ENCODE measurements at regions not wholly inside any gene's neighbourhood (a gene's known extent, or its start where the extent isn't known, plus 50 kb on each side); places are given as distances from the start of the nearest gene placed in this dataset.

DNA sequence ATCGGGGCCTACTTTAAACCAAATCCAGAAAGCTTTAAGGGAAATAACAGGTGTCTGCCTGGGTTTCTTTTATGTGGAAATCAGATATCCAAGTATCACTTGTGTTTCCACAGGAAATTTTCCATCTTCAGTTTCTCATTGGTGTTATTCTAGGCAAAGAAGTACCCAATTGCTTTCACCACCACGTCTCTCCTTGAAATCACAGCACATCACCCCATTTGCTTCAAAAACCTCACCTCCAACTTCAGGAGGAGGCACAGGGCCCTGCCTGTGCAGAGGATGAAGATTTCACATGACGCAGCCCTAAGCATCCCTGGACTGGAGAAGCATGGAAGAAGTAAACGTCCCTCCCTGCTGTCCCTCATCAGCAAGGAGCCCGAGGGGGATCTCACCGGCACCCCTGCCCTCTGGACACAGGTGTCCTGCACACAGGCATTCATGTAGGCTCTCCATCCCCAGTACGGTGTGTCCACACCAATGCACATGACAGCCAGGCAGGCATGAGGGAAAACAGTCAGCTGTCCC, 182.3 kb downstream of the TBXT start:
- DNase-seq, result no peak

DNA sequence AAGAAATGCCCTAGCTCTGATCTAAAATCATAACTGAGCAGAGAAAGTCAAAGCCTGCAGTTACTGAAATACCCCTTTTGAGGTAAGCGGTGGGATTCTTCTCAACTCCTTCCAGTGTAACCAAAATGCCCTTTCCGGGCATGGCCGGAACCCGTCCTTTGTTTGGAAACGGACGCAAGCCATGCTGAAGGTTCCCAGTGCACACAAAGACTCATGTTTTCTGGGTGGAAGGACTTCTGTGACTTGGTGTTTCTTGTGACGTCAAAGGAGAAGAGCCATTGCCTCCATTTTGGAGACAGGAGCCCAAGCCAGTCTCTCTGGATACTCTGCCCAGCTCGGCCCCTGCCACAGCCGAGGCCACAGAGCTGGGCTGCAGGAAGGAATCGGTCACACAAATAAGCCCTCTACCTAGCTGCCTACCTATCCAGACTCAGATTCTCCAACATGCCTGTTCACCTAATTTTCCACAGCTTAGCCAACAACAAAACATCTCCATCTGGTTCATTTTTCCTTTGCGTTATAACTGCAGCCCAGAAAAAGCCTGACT, 182.8 kb downstream of the TBXT start:
- DNase-seq, result no peak

DNA sequence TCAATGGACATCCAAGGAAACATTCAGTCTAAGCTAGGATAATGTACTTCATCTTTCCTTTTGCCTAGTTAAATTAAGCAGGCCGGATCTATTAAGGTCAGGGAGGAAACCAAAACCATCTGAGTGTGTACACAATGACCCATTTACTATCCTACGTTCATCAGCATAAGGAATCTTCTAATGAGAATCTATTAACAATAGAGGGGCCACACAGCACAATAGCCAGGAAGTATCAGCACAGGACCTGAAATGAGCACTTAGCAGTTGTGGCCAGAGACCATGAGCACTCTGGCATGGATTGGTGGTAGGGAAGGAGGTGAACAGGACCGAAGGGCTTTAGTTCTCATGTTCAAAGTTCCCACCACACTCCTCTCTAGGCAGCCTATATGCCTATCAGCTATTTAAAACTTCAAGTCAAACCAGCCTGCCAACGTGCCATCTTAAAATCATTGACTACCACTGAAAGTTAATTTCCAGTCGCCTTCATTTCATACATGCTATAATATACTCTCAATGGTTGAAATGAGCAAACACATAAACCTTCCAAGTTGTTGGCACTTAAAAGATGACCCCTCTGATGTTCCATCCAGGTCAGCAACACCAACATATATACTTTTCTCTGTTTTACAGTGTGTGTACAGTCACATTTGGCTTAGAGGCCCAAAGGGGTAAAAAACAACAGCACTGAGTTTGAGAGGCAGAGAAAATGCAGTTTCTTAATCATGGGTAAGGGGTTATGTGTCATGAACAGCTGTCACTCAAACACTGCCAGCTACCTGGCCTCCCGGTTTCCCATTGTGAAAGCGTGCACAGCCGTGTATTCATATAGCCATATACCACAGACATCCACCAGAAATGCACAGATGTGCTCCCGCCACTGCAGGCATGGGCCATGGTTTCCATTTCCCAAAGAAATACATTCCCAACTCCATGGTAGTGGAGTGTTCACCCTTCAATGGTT, 184.3 kb downstream of the TBXT start:
- no peak for DNase-seq

DNA sequence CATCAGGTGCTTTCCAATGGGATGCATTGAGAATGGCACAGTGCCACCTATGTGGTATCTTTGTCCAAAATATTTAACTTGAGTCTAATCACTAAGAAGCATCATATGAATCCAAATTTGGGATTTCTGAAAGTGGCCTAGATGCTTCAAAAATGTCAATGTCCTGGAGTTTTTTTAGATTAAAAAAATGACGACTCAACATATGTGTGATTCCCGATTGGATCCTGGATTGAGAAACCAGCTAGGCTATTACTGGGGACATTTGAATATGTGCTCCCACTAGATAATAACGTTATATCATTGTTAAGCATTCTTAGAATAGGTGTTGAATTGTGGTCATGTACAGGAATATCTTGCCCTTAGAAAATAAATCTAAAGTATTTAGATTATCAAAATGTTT, 189.2 kb downstream of the TBXT start:
- no peak for DNase-seq

GRCh38 chr6:165976684-165977083, 191.0 kb downstream of the TBXT start:
- DNase-seq, result no peak

- no peak for DNase-seq
These were observed 192.8 kb downstream of the TBXT start for GRCh38 chr6:165974817-165975216.

DNA sequence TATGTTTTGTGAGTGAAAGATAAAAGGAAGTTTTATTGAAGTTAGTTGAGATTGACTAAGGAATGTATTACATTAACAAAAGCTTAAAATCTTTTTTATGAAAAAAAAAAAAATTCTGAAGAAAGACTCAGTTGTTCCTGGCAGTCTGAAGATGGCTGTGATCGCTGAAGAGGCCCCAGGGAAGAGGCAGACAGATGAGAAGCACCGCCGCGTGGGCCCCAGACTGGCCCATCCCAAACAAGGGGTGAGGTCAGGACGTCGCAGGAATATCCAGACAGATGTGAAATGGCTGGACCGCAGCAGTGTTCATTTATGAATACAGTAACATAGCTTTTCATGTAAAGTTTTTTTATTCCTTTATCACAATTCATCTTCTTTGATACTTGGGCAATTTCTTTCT, 194.2 kb downstream of the TBXT start:
- no peak for DNase-seq

DNA sequence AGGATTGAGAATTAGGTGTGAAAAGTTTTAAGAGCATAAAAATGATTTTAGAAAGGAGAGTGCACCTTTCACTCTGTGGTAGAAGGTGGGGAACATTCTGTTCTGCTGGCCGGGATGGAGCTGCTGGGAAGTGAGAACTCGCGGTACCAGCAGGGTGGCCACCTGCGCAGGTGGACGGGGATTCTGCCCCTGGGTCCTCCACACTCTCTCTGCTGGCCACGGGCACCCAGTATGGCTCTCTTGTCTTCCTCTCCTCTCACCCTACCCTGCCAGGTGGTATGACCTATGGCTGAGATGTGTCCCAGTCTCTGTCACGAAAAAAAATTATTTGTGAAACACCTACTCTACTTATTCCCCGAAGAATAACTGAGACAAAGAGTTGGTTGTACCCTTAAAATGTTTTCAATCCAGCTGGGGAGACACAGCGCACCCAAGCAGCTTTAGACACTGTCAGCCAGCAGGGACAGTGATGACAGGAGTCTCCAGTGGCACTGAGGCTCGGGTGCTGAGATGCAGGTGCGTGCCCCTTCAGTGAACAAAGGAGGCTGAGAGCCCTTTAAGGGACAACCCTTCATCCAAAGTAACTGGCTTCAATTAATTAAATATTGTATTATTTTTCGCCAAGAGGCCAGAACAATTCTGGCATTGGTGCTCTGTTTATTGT, 195.4 kb downstream of the TBXT start:
- no peak for DNase-seq

- DNase-seq, result no peak
These were observed 196.4 kb downstream of the TBXT start for GRCh38 chr6:165971202-165971601.

DNA sequence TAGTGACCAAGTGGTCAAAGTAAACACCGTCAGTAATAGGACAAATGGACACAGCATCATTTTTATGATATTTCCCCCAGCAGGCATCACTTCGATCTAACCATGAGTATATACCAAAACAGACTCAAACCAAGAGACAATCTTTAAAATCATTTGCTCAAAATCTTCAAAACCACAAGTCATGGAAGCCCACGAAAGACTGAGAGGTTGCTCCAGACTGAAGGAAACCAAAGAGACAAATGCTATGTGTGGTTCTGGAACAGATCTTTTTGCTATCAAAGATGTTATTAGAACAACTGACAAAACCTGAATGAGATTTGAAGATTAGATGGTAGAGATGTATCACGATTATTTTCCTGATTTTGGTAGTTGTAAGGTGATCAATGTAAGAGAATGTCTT, 197.7 kb downstream of the TBXT start:
- no peak for DNase-seq

- no peak for DNase-seq
These were observed 198.5 kb downstream of the TBXT start for GRCh38 chr6:165969184-165969583.

DNA sequence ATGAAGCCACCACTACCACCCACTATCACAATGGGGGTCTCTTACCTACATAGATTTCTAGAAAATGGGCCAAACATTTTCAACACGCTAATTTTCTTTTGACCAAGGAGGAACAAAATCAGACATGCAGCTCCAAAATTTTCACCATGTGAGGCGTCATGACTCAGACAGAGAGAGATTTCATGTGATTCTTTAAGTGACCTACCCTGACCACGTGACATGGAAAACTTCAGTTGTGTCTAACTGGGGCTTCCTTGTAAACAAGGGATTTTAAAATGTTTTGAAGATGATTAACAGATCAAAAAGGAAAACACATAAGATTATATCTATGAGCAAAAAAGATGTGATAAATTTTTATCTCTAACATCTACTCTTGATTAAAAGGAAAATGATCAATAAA, 199.2 kb downstream of the TBXT start:
- no peak for DNase-seq

DNA sequence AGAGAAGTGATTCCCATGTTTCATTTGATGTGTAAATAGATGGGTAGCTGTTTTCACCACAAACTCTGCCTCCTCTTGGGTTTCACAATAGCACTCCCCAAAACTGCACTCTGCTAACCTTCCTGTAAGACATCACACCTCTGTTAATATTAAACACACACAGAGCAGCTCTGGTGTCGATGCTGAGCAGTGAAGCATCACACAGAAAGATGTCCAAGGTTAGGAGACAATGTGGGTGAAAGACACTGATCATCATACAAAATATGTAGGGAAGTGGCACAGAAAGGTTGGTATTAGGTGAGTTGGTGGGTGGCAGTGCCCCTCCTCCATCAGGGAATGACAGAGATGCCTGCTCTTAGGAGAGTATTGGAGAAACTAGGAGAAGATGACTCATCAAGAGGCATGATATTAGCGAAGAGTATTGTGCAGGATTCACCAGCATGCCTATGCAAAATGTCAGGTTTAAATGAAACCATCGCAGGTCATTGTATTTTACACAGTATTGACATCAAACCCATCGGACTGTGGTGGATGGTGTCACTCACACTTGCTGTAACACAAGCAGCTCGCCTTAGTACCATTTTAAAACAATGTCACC, 199.7 kb downstream of the TBXT start:
- DNase-seq, result no peak

- DNase-seq, result no peak
These were observed 203.9 kb downstream of the TBXT start for GRCh38 chr6:165963750-165964149.

- no peak for DNase-seq
These were observed 205.3 kb downstream of the TBXT start for GRCh38 chr6:165962366-165962765.

DNA sequence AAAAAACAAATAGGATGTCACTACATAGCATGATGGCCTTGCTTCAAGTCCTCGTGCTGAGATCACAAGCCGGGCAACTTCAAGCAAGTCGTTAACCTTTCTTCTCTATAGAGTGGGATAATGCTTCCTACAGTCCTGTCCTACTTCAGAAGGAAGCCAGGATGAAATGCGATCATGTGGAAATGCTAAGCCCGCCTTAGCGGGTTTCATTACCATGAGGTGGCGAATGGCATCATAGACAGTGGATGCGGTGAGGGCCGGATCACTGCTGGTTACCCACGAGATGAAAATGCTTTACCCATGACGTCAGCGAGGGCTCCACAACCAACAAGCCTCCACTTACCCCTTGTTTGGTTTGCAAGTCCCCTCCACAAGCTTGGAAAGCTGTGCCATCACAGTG, 206.4 kb downstream of the TBXT start:
- DNase-seq, result no peak

GRCh38 chr6:165960695-165961094, 207.0 kb downstream of the TBXT start:
- DNase-seq, result no peak

DNA sequence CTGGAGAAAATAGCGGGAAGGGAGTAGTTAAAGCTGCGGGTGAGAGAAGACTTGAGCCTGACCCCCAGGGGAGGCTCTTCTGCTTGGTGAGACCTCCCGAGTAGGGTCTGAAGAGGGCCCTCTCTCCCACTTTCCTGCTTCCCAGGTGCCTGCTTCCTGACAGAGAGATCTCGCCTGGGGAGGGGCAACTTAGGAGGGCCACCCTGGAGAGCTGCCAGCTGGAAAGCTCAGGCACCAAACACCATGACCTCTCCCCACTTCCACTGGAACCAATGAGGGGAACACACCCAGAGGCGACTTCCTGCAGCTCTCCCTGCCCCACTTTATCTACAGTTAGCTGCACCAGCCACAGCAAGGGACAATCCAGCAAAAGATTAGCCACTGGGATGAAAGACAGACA, 208.0 kb downstream of the TBXT start:
- DNase-seq, result no peak

- no peak for DNase-seq
These were observed 210.8 kb downstream of the TBXT start for GRCh38 chr6:165956874-165957273.

GRCh38 chr6:165952514-165952913, 215.1 kb downstream of the TBXT start:
- no peak for DNase-seq

DNA sequence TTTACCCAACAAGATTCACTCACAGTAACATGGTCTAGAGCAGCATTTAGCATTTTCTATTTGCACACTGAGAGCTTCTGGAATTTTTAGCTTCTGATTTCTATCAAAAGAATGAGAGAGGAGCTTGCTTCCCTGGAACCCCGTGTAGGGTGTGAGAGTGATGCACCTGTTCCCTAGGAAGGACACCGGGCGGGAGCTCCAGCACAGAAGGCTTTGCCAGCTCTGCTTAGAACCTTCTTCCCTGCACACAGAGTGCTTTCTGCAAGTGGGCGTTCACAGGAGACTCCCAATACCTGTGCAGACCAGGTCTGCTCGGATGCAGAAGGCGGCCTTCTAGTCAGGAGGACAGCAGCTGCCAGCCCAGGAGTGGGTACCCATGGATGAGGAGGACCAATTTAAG, 217.3 kb downstream of the TBXT start:
- DNase-seq, result no peak

DNA sequence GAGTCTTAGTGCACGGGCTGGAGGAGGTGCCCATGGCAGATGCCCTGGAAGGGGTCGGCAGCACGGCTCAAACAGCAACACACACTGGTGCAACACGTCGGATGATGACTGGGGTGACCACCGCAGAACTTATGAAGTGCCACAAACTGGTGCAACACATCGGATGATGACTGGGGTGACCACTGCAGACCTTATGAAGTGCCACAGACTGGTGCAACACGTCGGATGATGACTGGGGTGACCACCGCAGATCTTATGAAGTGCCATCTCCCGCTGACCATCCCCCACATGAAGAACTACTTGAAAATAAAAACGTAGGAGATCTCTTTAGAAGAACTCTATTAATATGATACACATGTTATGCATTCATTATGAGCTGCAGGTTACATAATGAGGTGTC, 218.3 kb downstream of the TBXT start:
- no peak for DNase-seq

GRCh38 chr6:165944002-165944466, 223.6 kb downstream of the TBXT start:
- no peak for DNase-seq
